ENCODE measurements at regions not wholly inside any gene's neighbourhood (a gene's known extent, or its start where the extent isn't known, plus 50 kb on each side); places are given as distances from the start of the nearest gene placed in this dataset.

DNA sequence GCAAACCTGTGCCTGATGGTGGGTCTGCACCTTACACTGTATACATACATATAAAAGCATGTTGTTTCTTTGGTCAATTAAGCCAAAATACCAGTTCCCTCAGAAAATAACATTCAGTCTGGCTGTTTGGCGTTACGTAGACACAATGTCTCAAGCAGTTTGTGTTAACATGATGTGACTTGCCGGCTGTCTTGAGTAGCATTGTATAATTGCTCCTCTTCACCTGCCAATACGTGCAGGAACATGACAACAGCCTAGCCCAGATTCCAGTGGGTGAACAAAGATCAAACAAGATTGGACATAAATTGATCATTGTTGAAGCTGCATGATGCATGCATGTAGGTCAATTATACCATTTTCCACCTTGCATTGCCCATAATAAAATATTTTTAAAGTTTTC, 102.3 kb downstream of the F11 start:
- Histone ChIP-seq H3K9me2 (ENCODE audit: insufficient read depth) (no peaks in the 10 kb centered on the region), H3K79me2 (ENCODE audit: insufficient read depth, low read length) (no peaks in the 10 kb centered on the region), H3K9ac (ENCODE audit: low read length) (no peak overlapping the region), H3K4me1 (ENCODE audit: control insufficient read depth in 1 of 2, insufficient read depth in 2 of 2, low read length in 2 of 2) (no peaks in the 10 kb centered on the region), H3K27ac (ENCODE audit: low read depth, low read length) (no peak overlapping the region), H2AFZ (ENCODE audit: low read depth, low read length, poor library complexity, severe bottlenecking) (no peak overlapping the region), H3K9me3 (ENCODE audit: control insufficient read depth in 1 of 2, insufficient read depth in 1 of 2, low read depth in 1 of 2, low read length in 2 of 2) (peaks cover 7 to 13% of the 10 kb centered on the region in 2 experiments; a peak in 2 of 4 replicates), H3K36me3 (ENCODE audit: control insufficient read depth in 1 of 2, insufficient read depth in 2 of 2, low read length in 2 of 2) (no peaks in the 10 kb centered on the region), H3K4me2 (ENCODE audit: low read length) (no peak overlapping the region), H3K4me3 (replicated peaks in 1 of 2; ENCODE audit: low read depth in 1 of 2, low read length in 2 of 2) (no peak overlapping the region), H4K20me1 (ENCODE audit: insufficient read depth) (no peaks in the 10 kb centered on the region), H3K27me3 (ENCODE audit: insufficient read depth, low read length) (no peaks in the 10 kb centered on the region)
- POLR2A ChIA-PET, result no interaction called here
- no peak for TF ChIP-seq EZH2phosphoT487 (IDR thresholded peaks at IDR 0.05; ENCODE audit: borderline replicate concordance)
- TF ChIP-seq, protein P1, sequence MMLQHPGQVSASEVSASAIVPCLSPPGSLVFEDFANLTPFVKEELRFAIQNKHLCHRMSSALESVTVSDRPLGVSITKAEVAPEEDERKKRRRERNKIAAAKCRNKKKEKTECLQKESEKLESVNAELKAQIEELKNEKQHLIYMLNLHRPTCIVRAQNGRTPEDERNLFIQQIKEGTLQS (IDR thresholded peaks at IDR 0.05), result no peak
- no peak for TF ChIP-seq ZFX (IDR thresholded peaks at IDR 0.05)
- TF ChIP-seq, protein P2, sequence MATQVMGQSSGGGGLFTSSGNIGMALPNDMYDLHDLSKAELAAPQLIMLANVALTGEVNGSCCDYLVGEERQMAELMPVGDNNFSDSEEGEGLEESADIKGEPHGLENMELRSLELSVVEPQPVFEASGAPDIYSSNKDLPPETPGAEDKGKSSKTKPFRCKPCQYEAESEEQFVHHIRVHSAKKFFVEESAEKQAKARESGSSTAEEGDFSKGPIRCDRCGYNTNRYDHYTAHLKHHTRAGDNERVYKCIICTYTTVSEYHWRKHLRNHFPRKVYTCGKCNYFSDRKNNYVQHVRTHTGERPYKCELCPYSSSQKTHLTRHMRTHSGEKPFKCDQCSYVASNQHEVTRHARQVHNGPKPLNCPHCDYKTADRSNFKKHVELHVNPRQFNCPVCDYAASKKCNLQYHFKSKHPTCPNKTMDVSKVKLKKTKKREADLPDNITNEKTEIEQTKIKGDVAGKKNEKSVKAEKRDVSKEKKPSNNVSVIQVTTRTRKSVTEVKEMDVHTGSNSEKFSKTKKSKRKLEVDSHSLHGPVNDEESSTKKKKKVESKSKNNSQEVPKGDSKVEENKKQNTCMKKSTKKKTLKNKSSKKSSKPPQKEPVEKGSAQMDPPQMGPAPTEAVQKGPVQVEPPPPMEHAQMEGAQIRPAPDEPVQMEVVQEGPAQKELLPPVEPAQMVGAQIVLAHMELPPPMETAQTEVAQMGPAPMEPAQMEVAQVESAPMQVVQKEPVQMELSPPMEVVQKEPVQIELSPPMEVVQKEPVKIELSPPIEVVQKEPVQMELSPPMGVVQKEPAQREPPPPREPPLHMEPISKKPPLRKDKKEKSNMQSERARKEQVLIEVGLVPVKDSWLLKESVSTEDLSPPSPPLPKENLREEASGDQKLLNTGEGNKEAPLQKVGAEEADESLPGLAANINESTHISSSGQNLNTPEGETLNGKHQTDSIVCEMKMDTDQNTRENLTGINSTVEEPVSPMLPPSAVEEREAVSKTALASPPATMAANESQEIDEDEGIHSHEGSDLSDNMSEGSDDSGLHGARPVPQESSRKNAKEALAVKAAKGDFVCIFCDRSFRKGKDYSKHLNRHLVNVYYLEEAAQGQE (IDR thresholded peaks at IDR 0.05; ENCODE audit: low read depth), result no peak
- TF ChIP-seq, protein P3, sequence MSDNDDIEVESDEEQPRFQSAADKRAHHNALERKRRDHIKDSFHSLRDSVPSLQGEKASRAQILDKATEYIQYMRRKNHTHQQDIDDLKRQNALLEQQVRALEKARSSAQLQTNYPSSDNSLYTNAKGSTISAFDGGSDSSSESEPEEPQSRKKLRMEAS (IDR thresholded peaks at IDR 0.05), result no peak
- TF ChIP-seq CEBPB (IDR thresholded peaks at IDR 0.05; ENCODE audit: low read depth), result no peak
- TF ChIP-seq CBX3 (IDR thresholded peaks at IDR 0.05; ENCODE audit: low read depth), result no peak
- TF ChIP-seq TCF7L2 (IDR thresholded peaks at IDR 0.05; ENCODE audit: borderline replicate concordance, extremely low read depth, insufficient read depth, insufficient read length), result no peak
- TF ChIP-seq SIN3A (IDR thresholded peaks at IDR 0.05; ENCODE audit: low read depth), result no peak
- TF ChIP-seq, protein P4, sequence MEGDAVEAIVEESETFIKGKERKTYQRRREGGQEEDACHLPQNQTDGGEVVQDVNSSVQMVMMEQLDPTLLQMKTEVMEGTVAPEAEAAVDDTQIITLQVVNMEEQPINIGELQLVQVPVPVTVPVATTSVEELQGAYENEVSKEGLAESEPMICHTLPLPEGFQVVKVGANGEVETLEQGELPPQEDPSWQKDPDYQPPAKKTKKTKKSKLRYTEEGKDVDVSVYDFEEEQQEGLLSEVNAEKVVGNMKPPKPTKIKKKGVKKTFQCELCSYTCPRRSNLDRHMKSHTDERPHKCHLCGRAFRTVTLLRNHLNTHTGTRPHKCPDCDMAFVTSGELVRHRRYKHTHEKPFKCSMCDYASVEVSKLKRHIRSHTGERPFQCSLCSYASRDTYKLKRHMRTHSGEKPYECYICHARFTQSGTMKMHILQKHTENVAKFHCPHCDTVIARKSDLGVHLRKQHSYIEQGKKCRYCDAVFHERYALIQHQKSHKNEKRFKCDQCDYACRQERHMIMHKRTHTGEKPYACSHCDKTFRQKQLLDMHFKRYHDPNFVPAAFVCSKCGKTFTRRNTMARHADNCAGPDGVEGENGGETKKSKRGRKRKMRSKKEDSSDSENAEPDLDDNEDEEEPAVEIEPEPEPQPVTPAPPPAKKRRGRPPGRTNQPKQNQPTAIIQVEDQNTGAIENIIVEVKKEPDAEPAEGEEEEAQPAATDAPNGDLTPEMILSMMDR (IDR thresholded peaks at IDR 0.05 in 2 of 3, conservative IDR thresholded peaks at IDR 0.05 in 1 of 3; ENCODE audit: borderline replicate concordance in 1 of 3, insufficient read depth in 1 of 3, low read depth in 2 of 3, low read length in 2 of 3), result no peak
- TF ChIP-seq FOSL1 (IDR thresholded peaks at IDR 0.05; ENCODE audit: low read depth), result no peak
- TF ChIP-seq EZH2 (IDR thresholded peaks at IDR 0.05), result no peak
- TF ChIP-seq POLR2AphosphoS5 (IDR thresholded peaks at IDR 0.05; ENCODE audit: low read depth, low read length), result no peak
- TF ChIP-seq JUND (IDR thresholded peaks at IDR 0.05), result no peak
- TF ChIP-seq ZNF274 (IDR thresholded peaks at IDR 0.05; ENCODE audit: low read depth, low read length), result no peak
- no peak for TF ChIP-seq SP1 (IDR thresholded peaks at IDR 0.05; ENCODE audit: low read depth)
- TF ChIP-seq, protein P5, sequence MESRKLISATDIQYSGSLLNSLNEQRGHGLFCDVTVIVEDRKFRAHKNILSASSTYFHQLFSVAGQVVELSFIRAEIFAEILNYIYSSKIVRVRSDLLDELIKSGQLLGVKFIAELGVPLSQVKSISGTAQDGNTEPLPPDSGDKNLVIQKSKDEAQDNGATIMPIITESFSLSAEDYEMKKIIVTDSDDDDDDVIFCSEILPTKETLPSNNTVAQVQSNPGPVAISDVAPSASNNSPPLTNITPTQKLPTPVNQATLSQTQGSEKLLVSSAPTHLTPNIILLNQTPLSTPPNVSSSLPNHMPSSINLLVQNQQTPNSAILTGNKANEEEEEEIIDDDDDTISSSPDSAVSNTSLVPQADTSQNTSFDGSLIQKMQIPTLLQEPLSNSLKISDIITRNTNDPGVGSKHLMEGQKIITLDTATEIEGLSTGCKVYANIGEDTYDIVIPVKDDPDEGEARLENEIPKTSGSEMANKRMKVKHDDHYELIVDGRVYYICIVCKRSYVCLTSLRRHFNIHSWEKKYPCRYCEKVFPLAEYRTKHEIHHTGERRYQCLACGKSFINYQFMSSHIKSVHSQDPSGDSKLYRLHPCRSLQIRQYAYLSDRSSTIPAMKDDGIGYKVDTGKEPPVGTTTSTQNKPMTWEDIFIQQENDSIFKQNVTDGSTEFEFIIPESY (IDR thresholded peaks at IDR 0.05; ENCODE audit: extremely low read depth, insufficient replicate concordance, low read length), result no peak
- no peak for TF ChIP-seq YY1 (IDR thresholded peaks at IDR 0.05; ENCODE audit: extremely low read depth, insufficient replicate concordance, low read depth, low read length)
- TF ChIP-seq POLR2A (IDR thresholded peaks at IDR 0.05; ENCODE audit: borderline replicate concordance, extremely low read depth, insufficient read depth, insufficient read length), result no peak
- RAD21 ChIA-PET (ENCODE audit: low non-redundant PET in 1 of 2, low total read pairs in 2 of 2, uncharacterized antibody in 2 of 2, unreplicated experiment in 2 of 2), result no interaction called here
- CTCF ChIA-PET, result no interaction called here
- no peak for DNase-seq (ENCODE audit: low read depth, low spot score)
- no TSS peak for BruUV-seq (replicated peaks)
- ATAC-seq, result no peak
- intact Hi-C loops (cut with micrococcal nuclease), result no loop called here

Measured in HCT116 (cell line).